ENCODE measurements at regions not wholly inside any gene's neighbourhood (a gene's known extent, or its start where the extent isn't known, plus 50 kb on each side); places are given as distances from the start of the nearest gene placed in this dataset.

- ChIA-PET POLR2A (interaction anchor here (1.0 kb wide), 1 partner anchor 62 kb away, joined by 5 read pairs; no protein-coding TSS in a partner anchor), CTCF (interaction anchor here (0.8 to 1.3 kb wide), 2 partner anchors 9 kb away, joined by 3 to 5 read pairs; no protein-coding TSS in a partner anchor)
These were observed 63.9 kb downstream of the ZIC5 start for GRCh38 chr13:99907627-99908026.

GRCh38 chr13:99907038-99907437, 64.5 kb downstream of the ZIC5 start:
- ChIA-PET POLR2A (no interaction called here), CTCF (no interaction called here)
- TF ChIP-seq BHLHE40 (IDR thresholded peaks at IDR 0.05; ENCODE audit: borderline replicate concordance) (no peak), FOXA1 (IDR thresholded peaks at IDR 0.05) (no peak), PKNOX1 (IDR thresholded peaks at IDR 0.05) (no peak), FOXM1 (IDR thresholded peaks at IDR 0.05; ENCODE audit: borderline replicate concordance) (no peak), FOXK2 (IDR thresholded peaks at IDR 0.05) (no peak), ELF4 (IDR thresholded peaks at IDR 0.05) (no peak), SP1 (IDR thresholded peaks at IDR 0.05) (no peak), SUZ12 (IDR thresholded peaks at IDR 0.05) (no peak), ZNF384 (IDR thresholded peaks at IDR 0.05) (no peak), LEF1 (IDR thresholded peaks at IDR 0.05; ENCODE audit: borderline replicate concordance) (no peak), HDGF (IDR thresholded peaks at IDR 0.05; ENCODE audit: borderline replicate concordance) (no peak)
- DNase-seq (ENCODE audit: extremely low spot score) = no peak

More at GRCh38 chr13:99907627-99908026, 63.9 kb downstream of the ZIC5 start:
- TF ChIP-seq L3MBTL2 (conservative IDR thresholded peaks at IDR 0.05) = no peak
- no peak for DNase-seq (ENCODE audit: extremely low spot score)

- CTCF ChIA-PET = no interaction called here
These were observed 65.8 kb downstream of the ZIC5 start for GRCh38 chr13:99905814-99906213.

GRCh38 chr13:99905224-99905623, 66.3 kb downstream of the ZIC5 start:
- TF ChIP-seq BHLHE40 (IDR thresholded peaks at IDR 0.05; ENCODE audit: borderline replicate concordance) (no peak), PKNOX1 (IDR thresholded peaks at IDR 0.05) (no peak), L3MBTL2 (conservative IDR thresholded peaks at IDR 0.05) (no peak), FOXM1 (IDR thresholded peaks at IDR 0.05; ENCODE audit: borderline replicate concordance) (no peak), HDGF (IDR thresholded peaks at IDR 0.05; ENCODE audit: borderline replicate concordance) (no peak), SP1 (IDR thresholded peaks at IDR 0.05) (no peak), LEF1 (IDR thresholded peaks at IDR 0.05; ENCODE audit: borderline replicate concordance) (no peak), FOXA1 (IDR thresholded peaks at IDR 0.05) (no peak), ARNT (IDR thresholded peaks at IDR 0.05) (no peak), TARDBP (IDR thresholded peaks at IDR 0.05) (no peak), SUZ12 (IDR thresholded peaks at IDR 0.05) (no peak)
- no peak for DNase-seq (ENCODE audit: extremely low spot score)
- ChIA-PET CTCF (no interaction called here), POLR2A (no interaction called here)

More at GRCh38 chr13:99905814-99906213, 65.8 kb downstream of the ZIC5 start:
- TF ChIP-seq HDGF (IDR thresholded peaks at IDR 0.05; ENCODE audit: borderline replicate concordance) (no peak), BHLHE40 (IDR thresholded peaks at IDR 0.05; ENCODE audit: borderline replicate concordance) (no peak)
- no peak for DNase-seq (ENCODE audit: extremely low spot score)
- POLR2A ChIA-PET = no interaction called here

GRCh38 chr13:99903140-99903539, 68.4 kb downstream of the ZIC5 start:
- CTCF ChIA-PET = no interaction called here
- DNase-seq (ENCODE audit: extremely low spot score) = no peak
- POLR2A ChIA-PET = no interaction called here
- TF ChIP-seq L3MBTL2 (conservative IDR thresholded peaks at IDR 0.05) (no peak), TARDBP (IDR thresholded peaks at IDR 0.05) (no peak), SP1 (IDR thresholded peaks at IDR 0.05) (no peak)

GRCh38 chr13:99902657-99903056, 68.9 kb downstream of the ZIC5 start:
- CTCF ChIA-PET = no interaction called here
- DNase-seq (ENCODE audit: extremely low spot score) = no peak
- POLR2A ChIA-PET = no interaction called here
- TF ChIP-seq L3MBTL2 (conservative IDR thresholded peaks at IDR 0.05) = no peak
- no peak for TF ChIP-seq FOXM1 (IDR thresholded peaks at IDR 0.05; ENCODE audit: borderline replicate concordance)
- no peak for TF ChIP-seq TARDBP (IDR thresholded peaks at IDR 0.05)
- TF ChIP-seq FOXA1 (IDR thresholded peaks at IDR 0.05) = no peak
- no peak for TF ChIP-seq SP1 (IDR thresholded peaks at IDR 0.05)
- no peak for TF ChIP-seq LEF1 (IDR thresholded peaks at IDR 0.05; ENCODE audit: borderline replicate concordance)
- TF ChIP-seq CTBP1 (IDR thresholded peaks at IDR 0.05; ENCODE audit: borderline replicate concordance) = no peak
- no peak for TF ChIP-seq ZNF384 (IDR thresholded peaks at IDR 0.05)
- no peak for TF ChIP-seq NFRKB (IDR thresholded peaks at IDR 0.05)
- no peak for TF ChIP-seq SUZ12 (IDR thresholded peaks at IDR 0.05)
- TF ChIP-seq HDGF (IDR thresholded peaks at IDR 0.05; ENCODE audit: borderline replicate concordance) = no peak
- no peak for TF ChIP-seq FOXK2 (IDR thresholded peaks at IDR 0.05)
- no peak for TF ChIP-seq ARNT (IDR thresholded peaks at IDR 0.05)
- no peak for TF ChIP-seq BHLHE40 (IDR thresholded peaks at IDR 0.05; ENCODE audit: borderline replicate concordance)
- TF ChIP-seq PKNOX1 (IDR thresholded peaks at IDR 0.05) = no peak
- TF ChIP-seq ELF4 (IDR thresholded peaks at IDR 0.05) = no peak

- TF ChIP-seq FOXK2 (IDR thresholded peaks at IDR 0.05) (no peak), BHLHE40 (IDR thresholded peaks at IDR 0.05; ENCODE audit: borderline replicate concordance) (no peak), FOXA1 (IDR thresholded peaks at IDR 0.05) (no peak), SUZ12 (IDR thresholded peaks at IDR 0.05) (no peak), SP1 (IDR thresholded peaks at IDR 0.05) (no peak), TARDBP (IDR thresholded peaks at IDR 0.05) (no peak), ZNF384 (IDR thresholded peaks at IDR 0.05) (no peak), ELF4 (IDR thresholded peaks at IDR 0.05) (no peak), L3MBTL2 (conservative IDR thresholded peaks at IDR 0.05) (no peak), CTBP1 (IDR thresholded peaks at IDR 0.05; ENCODE audit: borderline replicate concordance) (no peak)
- no peak for DNase-seq (ENCODE audit: extremely low spot score)
- CTCF ChIA-PET = interaction anchor here (0.6 to 1.0 kb wide), 4 partner anchors 17 to 361 kb away, joined by 3 to 4 read pairs (median 3); no protein-coding TSS in a partner anchor
- POLR2A ChIA-PET = no interaction called here
These were observed 70.6 kb downstream of the ZIC5 start for GRCh38 chr13:99900960-99901359.

Data from HEK293T (cell line).